Endothelial cell of umbilical vein (primary cell): ENCODE measurements at regions not wholly inside any gene's neighbourhood (a gene's known extent, or its start where the extent isn't known, plus 50 kb on each side); places are given as distances from the start of the nearest gene placed in this dataset.
"Not testable (repeated sequence)": the region's sequence is repeated elsewhere in the genome, so short reads cannot be mapped to it uniquely, and the experiment has no call there.

Experiments used
- CTCF ChIP-seq, 2 donors: IDR thresholded peaks; 1 replicate in 1 of 2; 2 replicates in 1 of 2; pipeline ENCODE4 v1.5.1; 2011; ENCODE audit warnings: low read length in 2 of 2, mild to moderate bottlenecking in 2 of 2, moderate library complexity in 2 of 2, control low read depth in 1 of 2, inconsistent platforms in 1 of 2, low read depth in 1 of 2; ENCODE audit not compliant: insufficient read depth in 1 of 2; ENCODE audit errors: extremely low read depth in 1 of 2
- JUN ChIP-seq: IDR thresholded peaks from 2 replicates; pipeline ENCODE4 v1.6.1; 2011; ENCODE audit warnings: borderline replicate concordance, low read depth; ENCODE audit not compliant: insufficient read length, insufficient read depth
- POLR2A ChIP-seq: IDR thresholded peaks from 2 replicates; pipeline ENCODE4 v1.6.1; 2012; ENCODE audit warnings: low read depth, mild to moderate bottlenecking, control low read depth, low read length
- POLR2AphosphoS5 ChIP-seq: IDR thresholded peaks from 2 replicates; pipeline ENCODE4 v1.6.1; 2012; ENCODE audit warnings: low read depth, mild to moderate bottlenecking, control low read depth, low read length, moderate library complexity; ENCODE audit not compliant: insufficient read depth

DNA sequence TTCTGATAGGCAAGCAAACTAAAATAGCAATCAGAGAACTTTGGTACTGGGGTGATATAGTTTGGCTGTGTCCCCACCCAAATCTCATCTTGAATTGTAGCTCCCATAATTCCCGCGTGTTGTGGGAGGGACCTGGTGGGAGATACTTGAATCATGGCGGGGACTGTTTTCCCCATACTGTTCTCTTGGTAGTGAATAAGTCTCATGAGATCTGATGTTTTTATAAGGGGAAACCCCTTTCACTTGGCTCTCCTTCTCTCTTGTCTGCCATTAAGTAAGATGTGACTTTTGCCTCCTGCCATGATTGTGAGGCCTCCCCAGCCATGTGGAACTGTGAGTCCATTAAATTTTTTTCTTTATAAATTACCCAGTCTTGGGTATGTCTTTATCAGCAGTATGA lies 62.6 kb upstream of the C1orf53 start:
- not testable (repeated sequence) for TF ChIP-seq JUN; CTCF (IDR thresholded peaks at IDR 0.05; ENCODE audit: extremely low read depth in 1 of 2, insufficient read depth in 1 of 2, low read depth in 1 of 2, low read length in 2 of 2); POLR2AphosphoS5; POLR2A
